ENCODE measurements at regions not wholly inside any gene's neighbourhood (a gene's known extent, or its start where the extent isn't known, plus 50 kb on each side); places are given as distances from the start of the nearest gene placed in this dataset.

- no peaks in the 10 kb centered on the region for H3K36me3 ChIP-seq (replicated peaks; ENCODE audit: low read depth, low read length)
- no peak overlapping the region for H3K4me3 ChIP-seq (ENCODE audit: low read length)
- H3K9me3 ChIP-seq (ENCODE audit: insufficient read depth, low read length) = no peaks in the 10 kb centered on the region
- no peak overlapping the region for H2AFZ ChIP-seq (ENCODE audit: low read depth, low read length)
- H3K9ac ChIP-seq (ENCODE audit: low read length) = no peak overlapping the region
- H4K20me1 ChIP-seq (ENCODE audit: insufficient read depth, low read length) = no peaks in the 10 kb centered on the region
- TF ChIP-seq EZH2phosphoT487 (IDR thresholded peaks at IDR 0.05; ENCODE audit: low read depth) = no peak
- TF ChIP-seq CTCF (IDR thresholded peaks at IDR 0.05; ENCODE audit: low read depth, low read length) = no peak
- no peak overlapping the region for H3K4me2 ChIP-seq (ENCODE audit: low read length)
- H3K27me3 ChIP-seq (ENCODE audit: low read depth, low read length) = peaks cover 37% of the 10 kb centered on the region; the same call in 1 of the 2 replicates
- H3K4me1 ChIP-seq (ENCODE audit: low read length) = no peaks in the 10 kb centered on the region
- H3K79me2 ChIP-seq (ENCODE audit: low read length) = no peaks in the 10 kb centered on the region
- no peak overlapping the region for H3K27ac ChIP-seq (ENCODE audit: low read length)
Measured at GRCh38 chr1:229146647-229147046, 124.3 kb upstream of the RAB4A start.

GRCh38 chr1:229147072-229147471 lies 123.8 kb upstream of the RAB4A start:
- TF ChIP-seq CTCF (IDR thresholded peaks at IDR 0.05; ENCODE audit: low read depth, low read length) (no peak), EZH2phosphoT487 (IDR thresholded peaks at IDR 0.05; ENCODE audit: low read depth) (no peak)
- no peaks in the 10 kb centered on the region for H4K20me1 ChIP-seq (ENCODE audit: insufficient read depth, low read length)
- no peak overlapping the region for H3K27ac ChIP-seq (ENCODE audit: low read length)
- H3K9me3 ChIP-seq (ENCODE audit: insufficient read depth, low read length) = no peaks in the 10 kb centered on the region
- H3K79me2 ChIP-seq (ENCODE audit: low read length) = no peaks in the 10 kb centered on the region
- H3K27me3 ChIP-seq (ENCODE audit: low read depth, low read length) = peaks cover 37% of the 10 kb centered on the region; the same call in 1 of the 2 replicates
- H3K4me2 ChIP-seq (ENCODE audit: low read length) = no peak overlapping the region
- no peak overlapping the region for H3K9ac ChIP-seq (ENCODE audit: low read length)
- H2AFZ ChIP-seq (ENCODE audit: low read depth, low read length) = no peak overlapping the region
- H3K36me3 ChIP-seq (replicated peaks; ENCODE audit: low read depth, low read length) = no peaks in the 10 kb centered on the region
- H3K4me1 ChIP-seq (ENCODE audit: low read length) = no peaks in the 10 kb centered on the region
- no peak overlapping the region for H3K4me3 ChIP-seq (ENCODE audit: low read length)

- H3K4me1 ChIP-seq (ENCODE audit: low read length) = no peaks in the 10 kb centered on the region
- H2AFZ ChIP-seq (ENCODE audit: low read depth, low read length) = no peak overlapping the region
- peaks cover 37% of the 10 kb centered on the region; the same call in 1 of the 2 replicates for H3K27me3 ChIP-seq (ENCODE audit: low read depth, low read length)
- H4K20me1 ChIP-seq (ENCODE audit: insufficient read depth, low read length) = no peaks in the 10 kb centered on the region
- H3K27ac ChIP-seq (ENCODE audit: low read length) = no peak overlapping the region
- no peak overlapping the region for H3K9ac ChIP-seq (ENCODE audit: low read length)
- no peaks in the 10 kb centered on the region for H3K79me2 ChIP-seq (ENCODE audit: low read length)
- H3K4me2 ChIP-seq (ENCODE audit: low read length) = no peak overlapping the region
- H3K9me3 ChIP-seq (ENCODE audit: insufficient read depth, low read length) = no peaks in the 10 kb centered on the region
- no peak overlapping the region for H3K4me3 ChIP-seq (ENCODE audit: low read length)
- H3K36me3 ChIP-seq (replicated peaks; ENCODE audit: low read depth, low read length) = no peaks in the 10 kb centered on the region
- no peak for TF ChIP-seq EZH2phosphoT487 (IDR thresholded peaks at IDR 0.05; ENCODE audit: low read depth)
- no peak for TF ChIP-seq CTCF (IDR thresholded peaks at IDR 0.05; ENCODE audit: low read depth, low read length)
Measured at GRCh38 chr1:229148041-229148671, 122.8 kb upstream of the RAB4A start.

- H3K27ac ChIP-seq (ENCODE audit: low read length) = no peak overlapping the region
- H3K4me2 ChIP-seq (ENCODE audit: low read length) = no peak overlapping the region
- no peak overlapping the region for H2AFZ ChIP-seq (ENCODE audit: low read depth, low read length)
- TF ChIP-seq CTCF (IDR thresholded peaks at IDR 0.05; ENCODE audit: low read depth, low read length) (no peak), EZH2phosphoT487 (IDR thresholded peaks at IDR 0.05; ENCODE audit: low read depth) (no peak)
- H3K36me3 ChIP-seq (replicated peaks; ENCODE audit: low read depth, low read length) = no peaks in the 10 kb centered on the region
- no peaks in the 10 kb centered on the region for H4K20me1 ChIP-seq (ENCODE audit: insufficient read depth, low read length)
- no peaks in the 10 kb centered on the region for H3K4me1 ChIP-seq (ENCODE audit: low read length)
- H3K9ac ChIP-seq (ENCODE audit: low read length) = no peak overlapping the region
- H3K9me3 ChIP-seq (ENCODE audit: insufficient read depth, low read length) = no peaks in the 10 kb centered on the region
- no peaks in the 10 kb centered on the region for H3K79me2 ChIP-seq (ENCODE audit: low read length)
- no peak overlapping the region for H3K4me3 ChIP-seq (ENCODE audit: low read length)
- peaks cover 37% of the 10 kb centered on the region; the same call in 1 of the 2 replicates for H3K27me3 ChIP-seq (ENCODE audit: low read depth, low read length)
Measured at GRCh38 chr1:229148743-229149142, 122.2 kb upstream of the RAB4A start.

Data from OCI-LY3 (cell line).